ENCODE measurements at regions not wholly inside any gene's neighbourhood (a gene's known extent, or its start where the extent isn't known, plus 50 kb on each side); places are given as distances from the start of the nearest gene placed in this dataset.

GRCh38 chr1:55831759-55832158, 616.6 kb upstream of the USP24 start:
- TF ChIP-seq ZFX (IDR thresholded peaks at IDR 0.05; ENCODE audit: borderline replicate concordance) (no peak), CTCF (IDR thresholded peaks at IDR 0.05) (no peak)
- no peak overlapping the region for H3K27ac ChIP-seq

GRCh38 chr1:55828044-55828443, 612.9 kb upstream of the USP24 start:
- TF ChIP-seq CTCF (IDR thresholded peaks at IDR 0.05) = no peak
- TF ChIP-seq ZFX (IDR thresholded peaks at IDR 0.05; ENCODE audit: borderline replicate concordance) = no peak
- H3K27ac ChIP-seq = no peak overlapping the region

GRCh38 chr1:55827350-55827749, 612.2 kb upstream of the USP24 start:
- TF ChIP-seq ZFX (IDR thresholded peaks at IDR 0.05; ENCODE audit: borderline replicate concordance) (no peak), CTCF (IDR thresholded peaks at IDR 0.05) (no peak)
- H3K27ac ChIP-seq = no peak overlapping the region

- no peak for TF ChIP-seq CTCF (IDR thresholded peaks at IDR 0.05)
- TF ChIP-seq ZFX (IDR thresholded peaks at IDR 0.05; ENCODE audit: borderline replicate concordance) = no peak
- H3K27ac ChIP-seq = no peak overlapping the region
Measured at GRCh38 chr1:55826381-55827080, 611.4 kb upstream of the USP24 start.

GRCh38 chr1:55825461-55825860, 610.3 kb upstream of the USP24 start:
- TF ChIP-seq ZFX (IDR thresholded peaks at IDR 0.05; ENCODE audit: borderline replicate concordance) (no peak), CTCF (IDR thresholded peaks at IDR 0.05) (no peak)
- no peak overlapping the region for H3K27ac ChIP-seq

- TF ChIP-seq CTCF (IDR thresholded peaks at IDR 0.05) (no peak), ZFX (IDR thresholded peaks at IDR 0.05; ENCODE audit: borderline replicate concordance) (no peak)
Measured at GRCh38 chr1:55824251-55824640, 609.1 kb upstream of the USP24 start.

GRCh38 chr1:55823541-55824250, 608.5 kb upstream of the USP24 start:
- H3K27ac ChIP-seq = no peak overlapping the region

More at GRCh38 chr1:55824251-55824640, 609.1 kb upstream of the USP24 start:
- no peak overlapping the region for H3K27ac ChIP-seq

More at GRCh38 chr1:55823541-55824250, 608.5 kb upstream of the USP24 start:
- TF ChIP-seq ZFX (IDR thresholded peaks at IDR 0.05; ENCODE audit: borderline replicate concordance) (no peak), CTCF (IDR thresholded peaks at IDR 0.05) (no peak)

Data from 22Rv1 (cell line).